GM19240 (cell line): ENCODE measurements at regions not wholly inside any gene's neighbourhood (a gene's known extent, or its start where the extent isn't known, plus 50 kb on each side); places are given as distances from the start of the nearest gene placed in this dataset.

Source experiments
- DNase-seq: peaks from one replicate; pipeline ENCODE4 v3.0.0; 2011; ENCODE audit warnings: low spot score; ENCODE audit not compliant: insufficient read length

DNA sequence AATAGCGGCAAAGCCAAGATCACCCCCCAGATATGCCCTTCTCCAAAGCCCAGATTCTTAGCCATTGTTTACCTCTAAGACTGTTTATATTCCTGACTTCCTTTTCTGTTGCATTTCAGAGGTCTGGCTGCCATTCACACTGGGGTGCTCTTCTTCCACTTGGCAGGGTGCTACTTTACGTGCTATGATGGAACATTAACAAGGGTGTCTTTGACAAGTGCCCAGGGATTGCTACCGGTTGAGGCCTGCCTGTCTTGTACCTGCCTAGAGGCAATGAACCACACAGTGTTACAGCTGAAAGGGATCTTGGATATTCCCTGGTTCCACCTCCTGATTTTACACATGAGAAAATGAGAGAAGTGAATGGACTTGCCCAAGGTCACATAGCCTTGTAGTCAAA, 352.1 kb upstream of the KIF2A start:
- no peak for DNase-seq

DNA sequence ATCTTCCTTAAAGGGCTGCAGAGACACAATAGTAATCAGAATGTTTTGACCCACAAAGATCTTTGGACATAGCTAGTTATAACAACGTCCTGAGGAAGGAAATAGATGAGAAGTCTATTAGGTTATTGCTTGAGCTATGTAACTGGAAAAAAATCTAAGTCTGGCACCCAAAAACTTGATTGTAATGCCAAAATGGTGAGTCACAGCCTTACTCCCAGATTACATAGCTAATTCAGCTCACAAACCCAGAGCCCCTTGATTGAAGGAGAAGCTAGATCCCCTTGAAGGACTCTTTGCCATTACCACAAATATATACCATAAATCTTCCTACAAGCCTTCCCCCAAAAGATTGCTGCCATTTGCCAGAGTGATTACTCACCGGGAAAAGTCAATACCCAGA, 341.8 kb upstream of the KIF2A start:
- DNase-seq = no peak

DNA sequence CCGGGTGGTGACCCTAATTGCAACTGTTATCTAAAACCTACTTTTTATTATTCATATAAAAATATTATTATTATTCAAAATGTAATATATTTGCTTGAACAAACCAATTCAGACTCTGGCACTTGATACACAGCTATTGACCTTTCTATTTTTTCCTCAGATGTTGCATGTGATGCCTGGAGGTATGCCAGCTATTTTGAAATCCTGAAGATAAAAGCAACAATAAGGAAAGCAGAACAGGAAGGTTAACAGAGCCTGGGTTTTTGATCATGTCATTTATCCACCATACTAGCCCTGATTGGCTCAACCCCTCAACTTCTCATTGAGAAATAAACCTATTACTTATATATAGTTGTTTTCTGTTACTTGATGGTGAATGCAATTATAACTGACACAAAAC, 340.9 kb upstream of the KIF2A start:
- no peak for DNase-seq

DNA sequence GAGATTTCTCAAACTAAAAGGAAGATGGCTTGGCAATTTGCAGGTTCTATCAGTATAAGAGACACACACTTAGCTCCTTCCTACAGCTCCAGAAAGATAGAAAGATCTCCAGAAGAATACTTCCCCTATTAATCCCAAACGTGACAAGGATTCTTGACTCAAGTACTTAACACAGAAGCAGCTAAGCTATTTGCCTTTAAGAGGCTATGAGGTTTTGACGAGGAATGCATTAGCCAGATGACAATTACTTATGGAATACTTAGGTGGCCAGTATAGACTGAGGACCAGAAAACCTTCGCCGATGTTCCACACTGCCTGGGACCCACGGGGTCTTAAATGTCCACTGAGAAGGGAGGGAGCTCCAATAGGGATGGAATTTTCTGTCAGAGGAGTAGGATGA, 340.5 kb upstream of the KIF2A start:
- no peak for DNase-seq

DNA sequence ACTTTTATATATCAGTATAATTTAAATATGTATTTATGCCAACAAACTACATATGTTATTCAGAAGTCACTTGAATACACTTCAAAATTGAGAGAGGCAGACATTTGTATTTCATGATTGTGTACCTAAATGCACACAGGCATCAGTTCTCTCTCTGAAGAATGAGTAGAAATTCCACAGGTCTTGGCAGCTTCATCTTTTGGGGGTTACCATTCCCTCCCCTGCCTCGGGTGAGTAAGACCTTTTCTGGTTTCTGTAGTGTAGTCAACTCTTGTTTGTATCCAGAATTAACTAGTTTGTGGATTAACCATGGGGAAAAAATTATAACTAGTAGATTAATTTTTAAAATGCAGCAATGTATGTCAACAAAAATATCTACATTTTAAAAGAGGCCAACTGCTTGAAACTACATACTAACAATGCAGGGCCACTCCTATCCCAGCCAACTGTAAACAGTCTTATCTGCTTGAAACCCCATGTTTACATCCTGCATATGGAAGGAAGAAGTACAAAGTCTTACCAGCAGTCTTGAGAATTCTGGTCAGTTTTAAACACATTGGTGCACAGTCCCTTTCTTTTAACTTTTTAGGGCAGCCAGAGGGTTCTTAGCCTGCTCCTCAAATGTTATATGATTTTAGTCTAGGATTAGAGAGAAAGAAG, 339.6 kb upstream of the KIF2A start:
- DNase-seq = no peak

DNA sequence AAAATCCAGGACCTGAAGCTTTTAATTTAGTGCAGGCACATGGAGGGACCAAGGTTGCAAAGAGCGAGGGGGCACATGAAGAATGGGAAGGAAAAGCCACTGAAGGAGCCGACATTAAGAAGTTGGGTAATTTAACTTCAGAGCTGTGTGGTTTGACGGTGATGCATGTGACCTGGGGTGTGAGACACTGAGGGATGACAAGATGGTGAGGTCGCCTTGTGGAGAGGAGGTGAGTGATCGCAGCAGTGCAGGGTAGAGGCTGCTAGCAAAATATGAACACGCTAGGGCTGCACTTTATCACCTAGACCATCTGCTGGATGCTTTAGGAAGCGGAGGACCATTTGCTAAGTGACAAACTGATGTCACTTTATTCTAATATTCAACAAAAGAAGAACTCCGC, 339.0 kb upstream of the KIF2A start:
- DNase-seq = no peak

DNA sequence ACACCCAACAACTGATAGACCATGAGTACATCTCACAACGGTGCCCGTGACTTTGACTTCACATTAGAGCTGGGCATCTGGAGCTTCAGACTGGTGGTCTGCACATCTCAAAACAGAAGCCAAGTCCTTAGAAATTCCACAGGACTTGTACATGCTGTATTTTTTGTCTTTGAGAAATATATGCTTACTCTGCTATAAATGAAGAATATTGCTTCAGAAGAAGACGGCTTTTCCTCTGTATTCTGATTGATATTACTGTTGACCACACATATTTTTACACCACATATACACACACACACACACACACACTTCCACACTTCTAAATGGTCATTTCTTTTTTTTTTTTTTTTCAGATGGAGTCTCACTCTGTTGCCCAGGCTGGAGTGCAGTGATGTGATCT, 338.3 kb upstream of the KIF2A start:
- no peak for DNase-seq

DNA sequence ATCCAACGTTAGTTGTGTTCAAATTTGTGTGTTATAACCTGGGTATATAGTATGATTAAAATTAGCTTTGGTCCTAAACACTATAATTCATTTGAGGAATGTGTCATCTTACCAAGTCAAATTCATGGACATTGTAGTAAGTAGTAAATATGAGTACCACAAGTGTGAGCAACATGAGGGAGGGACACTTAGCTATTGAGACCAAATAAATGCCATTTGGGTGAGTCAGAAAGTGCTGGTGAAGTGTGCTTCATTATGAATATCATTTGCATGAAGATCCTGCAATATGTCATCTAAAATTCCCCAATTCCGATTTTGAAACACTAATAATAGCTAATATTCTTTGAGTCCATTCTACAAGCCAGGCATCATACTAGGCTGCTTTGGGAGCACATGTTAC, 336.7 kb upstream of the KIF2A start:
- no peak for DNase-seq

DNA sequence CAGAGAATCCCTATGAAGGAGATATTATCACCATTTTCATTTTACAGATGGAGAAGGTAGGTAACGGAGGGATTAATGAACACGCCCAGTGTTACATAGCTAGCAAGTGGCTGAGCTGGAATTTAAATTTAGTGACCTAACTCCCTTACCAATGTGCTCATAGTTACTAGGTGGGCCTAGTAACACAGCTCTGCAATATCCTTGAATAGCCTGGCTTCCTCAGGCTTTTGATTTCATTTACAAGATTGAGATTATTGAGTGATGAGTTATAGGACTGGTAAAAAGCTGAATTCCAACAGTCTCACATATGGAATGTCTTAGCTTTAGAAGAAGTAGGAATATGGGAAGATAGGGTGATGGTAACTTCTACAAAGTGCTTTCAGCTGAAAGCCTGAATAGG, 336.3 kb upstream of the KIF2A start:
- DNase-seq = no peak

DNA sequence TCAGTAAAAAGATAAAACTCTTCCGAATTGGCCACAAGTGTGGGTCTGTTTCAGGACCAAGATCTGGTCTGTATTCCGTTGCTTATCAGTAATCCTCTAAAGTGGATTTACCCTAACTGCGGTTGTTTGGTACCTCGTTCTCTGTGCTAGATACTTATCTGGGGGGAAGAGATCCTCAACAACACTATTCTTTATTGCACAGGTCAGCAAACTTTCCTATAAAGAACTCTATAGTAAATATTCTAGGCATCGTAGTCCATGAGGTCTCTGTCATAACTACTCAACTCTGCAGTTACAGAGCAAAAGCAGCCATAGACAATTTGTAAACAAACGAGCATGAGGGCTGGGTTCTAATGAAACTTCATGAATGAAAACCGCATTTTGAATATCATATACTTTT, 335.8 kb upstream of the KIF2A start:
- DNase-seq = no peak

DNA sequence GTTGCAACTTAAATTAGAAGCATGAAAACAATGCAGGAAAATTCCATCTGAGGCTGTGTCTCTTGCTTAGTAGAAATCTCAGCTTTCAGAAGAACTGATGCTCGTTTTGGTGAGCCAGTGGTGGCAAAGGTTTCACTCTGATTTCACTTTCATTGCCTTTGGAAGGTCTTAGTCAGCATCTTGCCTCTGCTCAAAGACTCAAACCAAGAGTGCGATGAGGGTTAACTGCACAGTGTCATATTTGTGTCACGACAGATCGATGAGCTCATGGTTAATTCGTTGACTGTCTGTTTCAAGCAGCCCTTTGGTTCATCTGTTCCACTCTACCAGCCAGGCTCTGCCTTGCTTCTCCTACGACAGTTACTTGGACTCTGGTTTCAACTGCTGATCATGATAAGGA, 331.3 kb upstream of the KIF2A start:
- DNase-seq = no peak

DNA sequence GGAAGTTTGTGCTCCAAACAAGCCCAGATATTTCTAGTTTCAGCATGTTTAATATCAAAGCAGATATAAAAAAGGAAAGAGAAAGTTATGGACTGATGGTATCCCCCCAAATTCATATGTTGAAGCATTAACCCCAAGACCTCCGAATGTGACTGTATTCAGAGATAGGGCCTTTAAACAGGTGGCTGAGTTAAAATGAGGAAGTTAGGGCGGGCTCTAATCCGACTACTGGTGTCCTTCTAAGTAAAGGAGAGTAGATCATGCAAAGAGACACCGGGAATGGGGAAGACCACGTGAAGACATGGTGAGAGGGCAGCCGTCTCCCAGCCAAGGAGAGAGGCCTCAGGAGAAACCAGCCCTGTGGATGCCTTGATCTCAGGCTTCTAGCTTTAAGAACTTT, 324.1 kb upstream of the KIF2A start:
- DNase-seq = no peak

DNA sequence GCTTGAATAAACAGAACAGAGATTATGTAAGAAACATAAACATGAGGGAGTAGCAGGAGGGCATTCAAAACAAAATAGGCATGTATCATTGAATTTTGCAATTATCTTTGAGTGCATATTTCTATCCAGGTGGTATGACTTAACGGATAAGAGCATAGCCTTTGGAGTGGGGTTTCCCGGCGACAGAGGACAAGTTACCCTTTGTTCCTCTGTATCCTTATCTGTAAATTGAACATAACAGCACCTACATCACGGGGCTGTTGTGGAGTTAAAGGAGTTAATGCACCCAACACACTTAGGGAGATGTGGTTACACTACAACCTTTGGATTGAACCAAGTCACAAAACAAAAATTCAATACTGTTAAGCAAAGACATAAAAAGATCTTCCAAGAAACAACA, 314.6 kb upstream of the KIF2A start:
- DNase-seq = no peak

DNA sequence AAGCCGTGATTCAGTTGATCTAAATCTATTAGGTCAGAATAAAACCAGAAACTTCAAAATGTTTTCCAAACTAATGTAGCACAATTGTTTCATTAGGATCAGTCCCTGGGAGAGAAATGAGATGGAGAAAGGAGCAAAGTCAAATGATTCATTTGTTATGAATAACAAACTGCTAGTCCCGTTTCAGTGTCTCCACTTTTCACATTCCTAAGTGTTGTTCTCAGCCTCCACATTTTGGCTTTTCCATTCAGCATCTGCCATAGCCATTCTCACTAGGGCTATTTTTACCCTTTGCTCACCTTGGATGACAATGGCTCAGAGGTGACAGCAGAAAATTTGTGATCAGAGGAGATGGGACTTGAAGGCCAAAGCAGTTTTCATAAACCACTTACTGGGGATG, 314.1 kb upstream of the KIF2A start:
- no peak for DNase-seq

DNA sequence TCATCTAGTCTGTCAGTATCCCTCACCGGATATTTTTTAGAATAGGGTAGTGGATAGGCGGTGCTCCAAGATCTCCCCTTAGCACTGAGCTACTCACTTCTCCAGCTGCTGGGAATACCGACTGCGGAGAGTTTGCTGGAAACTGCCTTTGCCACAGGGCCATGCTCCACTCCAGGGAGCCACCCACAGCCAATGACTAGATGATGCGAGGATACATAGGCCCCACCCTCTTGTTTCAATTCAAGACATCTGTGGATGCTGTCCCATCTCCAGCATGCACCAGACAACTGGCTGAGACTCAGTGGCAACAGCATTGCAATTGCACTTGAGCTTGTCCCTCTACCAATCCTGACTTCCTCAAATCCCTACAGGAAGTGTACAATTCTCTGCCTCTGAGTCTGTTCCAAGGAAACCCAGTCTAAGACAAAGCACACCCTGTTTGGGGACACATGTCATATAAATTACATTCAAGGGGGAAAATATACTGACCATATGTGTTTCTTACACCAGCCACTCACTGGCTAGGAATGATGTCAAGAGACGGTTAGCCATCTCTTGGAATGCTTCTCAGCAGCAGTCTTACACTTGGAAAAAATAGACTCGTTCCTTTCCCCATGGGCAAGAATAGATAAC, 312.6 kb upstream of the KIF2A start:
- no peak for DNase-seq

DNA sequence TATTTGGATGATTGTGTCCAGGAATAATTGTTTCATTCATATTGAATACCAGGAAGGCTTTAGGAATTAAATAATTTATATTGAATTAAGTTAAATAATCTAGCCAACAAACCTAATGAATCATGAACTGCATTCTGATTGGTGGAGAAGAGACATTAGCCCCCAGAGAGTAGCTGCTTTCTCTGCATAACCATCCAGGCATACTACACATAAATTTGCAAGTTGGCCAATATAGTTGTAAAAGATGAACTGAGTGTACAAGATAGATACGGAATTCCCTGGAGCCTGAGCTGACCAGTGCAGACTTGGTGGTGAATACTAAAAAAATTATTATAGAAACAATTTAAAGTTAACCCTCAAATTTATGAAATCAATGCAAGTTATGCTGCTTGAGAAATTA, 311.8 kb upstream of the KIF2A start:
- DNase-seq = no peak

DNA sequence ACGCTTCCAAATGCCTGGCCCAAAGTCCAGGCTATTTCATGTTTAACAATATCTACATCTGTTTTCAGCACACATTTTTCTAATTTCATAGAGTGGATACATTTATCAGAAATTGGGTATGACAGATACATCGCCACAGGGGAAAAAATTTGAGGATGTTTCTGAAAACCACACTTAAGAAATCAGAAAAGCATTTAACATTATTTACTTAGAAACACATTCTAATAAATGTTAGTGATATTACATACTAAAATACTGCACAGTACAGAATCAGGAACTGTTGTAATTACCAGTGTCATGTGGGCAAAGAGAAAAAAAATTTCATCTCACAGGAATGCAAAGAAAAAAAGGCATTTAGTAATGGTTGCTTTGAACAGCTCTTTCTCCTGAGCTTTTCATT, 310.5 kb upstream of the KIF2A start:
- DNase-seq = no peak

DNA sequence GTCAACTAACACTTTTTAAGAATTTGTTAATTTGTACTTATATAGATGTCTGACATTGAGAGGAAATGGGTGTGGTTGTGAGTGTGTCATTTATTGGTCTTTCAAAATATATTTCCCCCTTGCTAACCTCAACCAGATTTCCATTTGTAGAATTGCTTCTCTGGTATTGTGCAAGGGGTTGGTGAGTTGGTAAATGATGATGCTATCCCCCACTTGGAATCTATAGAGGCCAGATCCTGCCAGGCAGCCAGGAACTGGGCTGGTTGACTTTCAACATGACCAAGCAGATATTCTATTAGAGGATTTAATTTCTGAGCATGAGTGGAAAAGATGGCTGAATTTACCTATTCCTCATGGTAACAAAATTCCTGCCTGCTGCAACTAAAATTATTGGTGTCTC, 306.6 kb upstream of the KIF2A start:
- no peak for DNase-seq

DNA sequence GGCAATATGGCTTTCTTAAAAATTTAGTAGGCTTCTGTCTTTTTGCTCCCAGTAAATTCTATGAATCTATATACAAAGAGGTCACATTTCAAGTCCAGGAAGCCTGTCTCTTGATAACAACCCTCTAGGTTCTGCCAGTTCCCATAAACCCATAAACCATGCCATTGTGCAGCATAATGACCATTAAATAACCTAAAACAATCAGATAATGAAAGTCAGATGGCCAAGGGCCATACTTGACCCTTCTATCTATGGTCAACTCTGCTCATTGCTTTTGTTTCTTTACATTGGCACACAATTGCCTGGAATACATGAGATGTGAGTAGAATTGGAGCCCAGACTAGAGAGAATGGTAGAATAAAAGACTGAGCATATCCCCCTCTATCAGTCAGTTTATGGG, 305.4 kb upstream of the KIF2A start:
- no peak for DNase-seq

DNA sequence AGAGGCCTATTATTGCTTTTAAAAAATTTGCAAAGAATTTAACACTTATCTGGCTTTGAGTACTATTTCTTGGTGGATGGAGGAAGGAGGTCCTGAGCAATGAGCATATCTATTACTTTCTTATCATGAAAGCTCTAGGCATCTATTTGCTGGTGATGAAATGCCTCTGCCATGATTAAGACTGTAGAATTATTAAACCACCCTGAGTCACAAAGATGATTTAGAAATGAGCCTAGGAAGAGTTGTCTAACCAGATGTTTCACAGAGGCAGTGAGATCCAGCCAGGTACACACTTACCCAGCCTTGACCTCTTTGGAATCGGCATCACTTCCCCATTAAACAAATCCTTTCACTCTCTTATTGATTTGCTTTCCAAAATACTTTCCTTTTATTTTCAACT, 304.4 kb upstream of the KIF2A start:
- no peak for DNase-seq

DNA sequence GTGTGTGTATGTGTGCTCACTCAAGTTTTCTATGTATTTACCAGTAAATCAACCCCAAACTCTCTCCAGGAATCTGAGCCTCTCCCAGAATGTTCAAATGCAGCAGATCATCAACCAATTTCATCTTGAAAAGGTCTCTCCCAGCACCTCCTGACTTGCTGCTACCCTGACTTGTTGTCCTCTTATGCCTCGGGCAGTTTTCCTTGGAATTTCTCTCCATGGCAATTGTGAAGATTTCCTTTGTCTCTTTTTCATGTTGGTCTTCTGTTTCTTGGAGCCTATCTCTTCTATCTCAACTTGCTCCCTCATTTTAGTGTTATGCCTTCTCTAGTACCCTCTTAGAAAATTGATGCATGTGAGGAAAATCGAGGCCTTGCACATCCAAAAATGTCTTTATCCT, 303.6 kb upstream of the KIF2A start:
- no peak for DNase-seq

DNA sequence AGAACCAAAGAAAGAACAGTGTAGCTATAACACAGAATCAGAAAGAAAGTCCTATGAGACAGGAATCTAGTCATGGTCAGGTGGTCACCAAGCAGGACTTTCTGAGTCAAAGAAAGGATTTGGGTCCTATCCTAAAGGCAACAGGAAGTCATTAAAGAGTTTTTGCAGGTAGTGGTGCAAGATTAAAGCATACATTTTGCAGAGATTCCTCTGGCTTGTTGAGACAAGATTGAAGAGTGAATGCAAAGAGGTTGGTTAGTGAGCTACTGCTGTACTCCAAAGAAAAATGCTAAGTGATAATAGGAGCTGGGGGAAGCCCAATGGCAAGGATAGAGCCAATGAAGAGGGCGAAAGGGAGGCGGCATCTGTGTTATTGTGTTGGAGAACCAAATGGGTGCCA, 300.5 kb upstream of the KIF2A start:
- no peak for DNase-seq

DNA sequence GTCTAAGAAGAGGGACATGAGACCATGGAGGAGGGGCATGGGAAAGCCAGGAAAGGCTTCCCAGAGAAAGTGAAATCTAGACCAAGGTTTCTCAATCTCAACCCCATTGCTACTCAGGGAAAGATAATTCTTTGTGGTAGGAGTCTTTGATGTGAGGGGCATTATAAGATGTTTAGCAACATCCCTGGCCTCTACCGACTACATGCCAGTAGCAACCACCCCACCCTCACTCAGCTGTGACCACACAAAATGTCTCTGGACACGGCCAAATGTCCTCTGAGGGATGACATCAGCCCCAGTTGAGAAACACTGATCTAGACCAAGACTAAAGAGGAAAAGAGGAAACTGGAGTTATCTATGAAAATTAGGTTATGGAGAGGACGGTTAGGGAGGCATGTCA, 298.5 kb upstream of the KIF2A start:
- DNase-seq = no peak
